NCI-H510A (cell line): ENCODE measurements at regions not wholly inside any gene's neighbourhood (a gene's known extent, or its start where the extent isn't known, plus 50 kb on each side); places are given as distances from the start of the nearest gene placed in this dataset.

Experiments
- DNase-seq: peaks from one replicate; lab custom pipeline; 2025; lab: John Stamatoyannopoulos, UW

DNA sequence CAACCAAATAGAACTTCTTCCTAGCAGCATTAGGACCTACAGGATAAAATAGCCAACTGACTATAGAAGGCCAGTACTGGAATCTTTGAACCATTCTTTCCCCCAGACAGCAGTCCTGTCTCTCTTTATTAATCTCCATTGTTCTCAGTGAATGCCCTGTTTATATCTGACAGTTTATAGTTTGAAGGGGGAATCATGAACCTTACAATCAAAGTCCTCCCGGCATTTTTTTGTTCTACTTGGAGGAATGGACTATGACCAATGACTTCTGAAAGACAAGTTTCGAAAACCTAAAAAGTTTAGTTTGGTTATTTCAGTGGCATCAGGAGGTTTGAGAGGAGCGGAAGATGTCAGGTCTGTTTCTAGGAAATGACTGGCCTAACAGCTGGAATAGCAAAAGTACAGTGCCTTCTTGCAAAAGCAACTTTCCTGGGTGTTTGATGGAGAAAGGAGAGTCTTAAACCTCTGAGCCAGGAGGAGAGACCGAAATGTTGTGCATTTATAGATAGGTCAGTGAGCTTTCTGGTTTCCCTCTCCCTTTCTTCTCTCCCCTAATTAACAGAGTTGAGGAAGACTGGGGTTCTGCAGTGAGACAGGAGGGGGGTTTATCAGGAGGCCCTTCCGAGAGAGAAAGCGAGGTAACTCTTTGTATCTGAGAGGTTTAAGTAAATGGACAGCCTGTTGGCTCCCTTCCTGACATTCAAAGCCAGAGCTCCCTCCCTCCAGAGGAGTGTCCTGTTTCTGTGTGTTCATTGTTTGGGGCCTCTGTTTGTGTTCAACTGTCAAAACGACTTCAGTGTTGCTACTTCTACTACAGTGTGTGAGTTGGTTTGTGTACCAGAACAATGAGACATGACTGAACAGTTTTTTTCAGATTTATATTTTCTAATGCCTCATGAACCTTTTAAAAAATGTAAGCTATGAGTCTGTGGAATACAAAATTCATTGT, 383.0 kb upstream of the RARB start:
- DNase-seq: no peak

DNA sequence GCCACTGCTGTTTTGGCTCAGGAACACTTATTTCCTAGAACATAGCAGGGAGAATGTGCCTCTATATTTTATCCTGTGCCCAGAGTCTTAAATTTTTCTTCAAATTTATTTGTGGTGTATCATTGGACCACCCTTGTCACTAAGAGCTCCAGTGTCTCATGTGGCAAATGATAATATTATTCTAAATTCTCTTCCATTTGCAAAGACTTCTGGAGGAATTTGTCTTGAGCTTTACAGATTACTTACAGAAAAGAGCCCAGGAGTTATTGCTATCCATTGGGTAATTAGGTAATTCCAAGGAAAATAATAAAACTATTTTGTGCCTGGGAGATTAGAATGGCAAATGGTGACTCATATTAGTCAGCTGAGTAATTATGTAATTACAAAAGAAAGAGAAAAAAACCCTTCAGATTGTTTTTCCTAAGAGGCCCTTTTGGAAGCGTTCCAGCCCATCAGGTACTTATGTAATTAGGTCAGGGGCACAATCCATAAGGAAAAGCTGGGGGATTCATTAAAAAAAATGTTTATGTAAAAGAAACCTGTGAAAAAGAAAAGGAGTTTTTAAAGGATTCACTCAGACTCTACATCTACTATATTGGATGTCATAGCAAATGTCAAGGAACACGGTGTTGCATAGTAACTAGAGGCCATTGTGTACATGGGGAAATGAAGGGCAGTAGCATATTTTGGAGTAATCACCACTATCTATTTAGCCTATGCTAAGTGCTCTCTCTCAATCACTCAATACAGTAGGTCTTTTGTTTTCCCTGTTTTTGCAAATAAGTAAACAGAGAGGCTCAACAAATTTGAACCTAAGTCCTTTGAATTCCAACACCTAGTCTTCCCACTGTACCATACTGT, 380.9 kb upstream of the RARB start:
- DNase-seq: no peak

GRCh38 chr3:25049304-25049703, 378.8 kb upstream of the RARB start:
- DNase-seq: no peak

DNA sequence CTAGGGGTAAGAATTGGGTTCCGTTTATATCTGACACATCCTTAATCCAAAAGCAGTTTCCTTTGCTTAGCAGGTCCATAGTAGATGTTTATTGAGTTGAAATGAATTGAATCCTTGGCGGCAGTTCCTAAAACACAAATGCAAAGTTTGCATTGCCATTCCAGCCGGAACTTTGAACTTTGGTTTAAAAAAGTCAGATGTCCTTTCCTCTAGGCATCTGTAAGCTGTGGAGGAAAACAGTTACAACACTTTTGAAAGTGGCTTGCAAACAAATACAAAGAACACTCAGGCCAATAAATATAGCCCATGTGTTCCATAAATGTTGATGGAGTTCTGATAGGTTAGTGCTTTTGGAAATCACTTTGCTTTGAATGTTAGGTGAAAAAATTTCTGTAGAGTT, 374.7 kb upstream of the RARB start:
- no peak for DNase-seq

DNA sequence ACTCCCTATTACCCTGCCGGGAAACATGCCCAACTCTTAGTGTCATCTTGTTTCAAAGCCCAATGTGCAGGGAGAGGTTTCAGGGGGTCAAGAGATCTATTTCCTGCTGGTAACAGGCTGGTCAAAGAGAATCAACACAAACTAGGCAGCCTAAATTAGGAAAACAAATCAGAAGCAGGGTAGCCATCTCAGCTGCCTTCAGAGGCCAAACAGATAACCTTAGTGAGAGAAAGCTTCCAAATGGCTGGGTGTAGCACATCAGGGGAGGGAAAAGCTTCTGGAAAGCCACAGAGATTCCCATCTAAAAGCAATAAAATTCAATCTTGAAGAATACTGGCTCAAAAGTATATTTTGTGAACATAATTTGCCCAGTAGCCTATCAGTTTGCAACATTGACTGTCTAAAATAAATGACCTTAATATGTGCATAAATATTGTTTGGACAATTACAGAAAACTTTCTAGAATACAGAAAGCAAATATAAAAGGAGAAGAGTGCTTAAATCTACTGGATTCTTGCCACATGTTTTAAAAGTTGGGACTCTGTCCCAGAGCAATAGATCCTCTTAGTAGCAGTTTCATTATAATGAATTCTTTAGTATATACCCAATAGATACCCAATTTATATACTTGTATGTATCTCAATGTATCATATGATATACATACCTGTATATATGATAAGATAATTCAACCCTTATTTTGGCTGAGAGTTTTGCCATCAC, 371.9 kb upstream of the RARB start:
- DNase-seq: no peak

DNA sequence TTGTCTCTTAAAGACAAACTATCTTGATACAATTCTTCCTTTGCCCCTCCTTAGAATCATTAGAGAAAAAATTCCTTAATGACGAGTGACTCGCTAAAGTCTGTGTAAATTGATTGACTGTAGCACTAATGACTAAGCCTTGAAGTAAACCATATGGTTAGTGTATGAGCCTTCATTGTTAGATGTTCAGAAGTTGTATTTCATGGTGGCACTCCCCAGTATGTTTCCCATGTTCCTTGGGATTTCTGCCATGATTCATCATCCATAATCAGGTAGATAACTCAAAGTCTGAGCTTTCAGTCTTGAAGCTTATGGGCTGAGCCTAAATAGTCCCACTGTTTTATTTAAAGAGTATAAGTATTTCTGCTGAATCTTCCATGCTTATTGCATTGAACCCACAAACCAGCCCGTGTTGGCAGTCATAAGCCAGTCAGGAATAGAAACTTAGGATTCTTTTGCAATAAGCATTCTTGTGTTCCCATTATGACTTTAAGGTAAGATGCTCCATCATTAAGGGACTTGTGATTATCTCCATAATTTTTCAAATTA, 371.2 kb upstream of the RARB start:
- DNase-seq: no peak

DNA sequence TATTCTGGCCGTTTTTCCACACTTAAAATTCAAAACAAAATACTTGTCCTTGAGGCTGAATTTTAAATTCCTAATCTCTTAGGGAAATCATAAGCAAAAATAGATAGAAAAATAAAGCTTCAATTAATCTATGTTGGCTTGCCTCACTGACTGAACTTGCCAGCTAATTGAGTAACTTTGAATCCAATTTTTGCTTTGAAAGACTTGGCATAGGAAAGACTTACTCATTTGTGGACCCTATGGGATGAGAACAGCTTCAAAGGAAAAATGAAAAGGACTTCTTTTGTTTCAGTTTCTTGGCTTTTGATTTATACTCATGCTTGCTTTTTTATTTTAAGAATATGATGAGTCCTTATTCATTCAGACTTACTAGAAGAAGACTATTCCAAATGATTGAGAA, 370.7 kb upstream of the RARB start:
- no peak for DNase-seq

DNA sequence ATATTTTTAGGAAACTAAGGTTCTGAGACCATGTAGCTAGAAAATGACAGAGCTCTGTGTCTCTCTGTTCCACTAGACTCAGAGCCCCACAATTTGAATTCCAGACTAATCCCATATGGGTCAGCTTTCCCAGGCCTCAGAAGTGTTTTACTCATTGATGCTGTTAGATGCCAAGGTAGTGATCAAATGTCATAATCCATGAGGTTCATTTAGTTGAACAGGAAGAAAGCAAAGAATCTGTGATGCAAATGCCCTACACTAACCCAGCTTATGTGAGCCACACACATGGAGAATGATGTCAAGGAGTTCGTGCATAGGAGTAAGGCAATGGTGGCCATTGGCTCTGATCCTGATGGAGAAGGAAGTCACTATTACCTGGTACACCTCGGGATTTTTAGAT, 363.4 kb upstream of the RARB start:
- DNase-seq: no peak

DNA sequence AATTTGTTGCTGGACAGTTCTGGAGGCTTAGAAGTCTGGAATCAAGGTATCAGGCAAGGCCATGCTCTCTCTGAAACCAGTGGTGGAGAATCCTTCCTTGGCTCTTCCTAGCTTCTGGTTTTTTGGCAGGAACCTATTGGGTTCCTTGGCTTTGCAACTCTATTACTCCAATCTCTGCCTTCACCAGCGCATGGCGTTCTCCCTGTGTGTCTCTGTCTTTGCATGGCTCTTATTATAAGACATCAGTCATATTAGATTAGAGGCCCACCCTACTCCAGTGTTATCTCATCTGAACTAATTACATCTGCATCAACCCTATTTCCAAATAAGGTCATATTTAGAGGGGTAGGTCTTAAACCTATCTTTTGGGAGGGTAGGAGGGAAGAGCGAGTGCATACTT, 358.1 kb upstream of the RARB start:
- DNase-seq: no peak

DNA sequence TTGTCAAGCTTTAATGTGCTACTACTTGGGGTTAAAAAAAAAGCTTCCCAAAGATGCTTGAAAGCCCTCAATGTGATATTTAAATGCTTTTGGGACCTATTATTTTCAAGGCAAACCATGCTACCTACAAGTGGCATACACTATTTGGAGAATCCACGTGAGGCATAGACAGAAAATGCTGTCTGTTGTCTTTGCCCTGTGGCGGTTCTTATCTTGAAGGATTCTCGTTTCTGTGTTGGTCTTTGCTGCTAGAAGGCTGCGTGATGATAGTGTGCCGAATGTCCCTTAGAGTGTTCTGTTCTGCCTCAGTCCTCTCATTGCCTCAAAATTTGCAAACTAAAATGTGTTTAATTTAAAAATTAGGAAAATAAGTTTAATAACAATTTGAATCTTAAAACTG, 356.2 kb upstream of the RARB start:
- DNase-seq: no peak

GRCh38 chr3:25073423-25073822, 354.6 kb upstream of the RARB start:
- DNase-seq: no peak

DNA sequence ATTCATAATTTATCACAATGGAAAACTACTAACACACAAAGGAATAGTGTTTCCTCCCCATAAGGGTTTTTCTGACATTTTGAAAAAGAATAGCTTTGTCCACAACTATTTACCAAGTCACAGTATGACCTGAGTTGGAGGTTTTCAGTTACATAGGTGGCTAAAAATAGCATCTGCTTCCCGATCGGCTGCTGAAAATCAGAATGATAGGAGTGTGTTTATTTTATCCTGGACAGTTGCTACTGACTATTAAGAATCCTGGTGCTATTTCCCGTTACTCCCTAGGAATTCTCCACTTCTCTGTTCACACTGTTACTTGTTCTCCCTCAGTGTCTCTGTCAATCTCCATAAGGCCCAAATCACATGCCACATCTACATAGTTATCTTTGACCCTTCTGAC, 353.9 kb upstream of the RARB start:
- no peak for DNase-seq

- no peak for DNase-seq
These were observed 347.6 kb upstream of the RARB start for GRCh38 chr3:25080461-25080860.

DNA sequence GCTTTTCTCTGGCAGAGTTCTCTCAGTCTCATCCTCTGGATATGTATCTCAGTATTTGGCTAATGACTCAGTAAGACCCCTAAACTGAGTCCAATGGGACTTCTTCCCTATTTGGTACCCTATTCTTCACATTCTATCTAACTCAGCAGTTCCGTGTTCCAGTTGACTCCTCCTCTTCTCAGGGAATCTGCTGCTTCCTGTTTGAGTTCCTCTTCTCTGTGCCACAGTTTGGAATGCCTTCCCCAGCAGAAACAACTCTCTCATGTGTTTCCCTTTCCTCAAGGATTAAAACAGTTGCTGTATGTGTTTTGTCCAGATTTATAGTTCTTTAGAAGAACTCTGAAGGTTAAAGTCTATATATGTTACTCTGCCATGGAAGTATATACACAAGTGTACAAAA, 344.0 kb upstream of the RARB start:
- no peak for DNase-seq

DNA sequence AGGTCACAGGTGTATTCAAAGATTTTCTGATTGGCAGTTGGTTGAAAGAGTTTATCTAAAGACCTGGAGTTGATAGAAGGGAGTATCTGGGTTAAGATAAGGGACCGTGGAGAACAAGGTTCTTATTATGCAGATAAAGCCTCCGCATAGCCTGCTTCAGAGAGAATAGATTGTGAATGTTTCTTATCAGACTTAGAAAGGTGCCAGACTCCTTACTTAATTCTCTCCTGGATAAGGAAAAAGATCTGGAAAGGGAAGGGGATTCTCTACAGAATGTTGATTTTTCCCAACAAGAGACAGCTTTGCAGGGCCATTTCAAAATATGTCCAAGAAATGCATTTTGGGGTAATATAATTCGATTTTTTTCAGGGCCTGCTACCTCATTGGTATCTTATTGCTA, 341.3 kb upstream of the RARB start:
- no peak for DNase-seq

GRCh38 chr3:25088284-25088683, 339.8 kb upstream of the RARB start:
- DNase-seq: no peak

DNA sequence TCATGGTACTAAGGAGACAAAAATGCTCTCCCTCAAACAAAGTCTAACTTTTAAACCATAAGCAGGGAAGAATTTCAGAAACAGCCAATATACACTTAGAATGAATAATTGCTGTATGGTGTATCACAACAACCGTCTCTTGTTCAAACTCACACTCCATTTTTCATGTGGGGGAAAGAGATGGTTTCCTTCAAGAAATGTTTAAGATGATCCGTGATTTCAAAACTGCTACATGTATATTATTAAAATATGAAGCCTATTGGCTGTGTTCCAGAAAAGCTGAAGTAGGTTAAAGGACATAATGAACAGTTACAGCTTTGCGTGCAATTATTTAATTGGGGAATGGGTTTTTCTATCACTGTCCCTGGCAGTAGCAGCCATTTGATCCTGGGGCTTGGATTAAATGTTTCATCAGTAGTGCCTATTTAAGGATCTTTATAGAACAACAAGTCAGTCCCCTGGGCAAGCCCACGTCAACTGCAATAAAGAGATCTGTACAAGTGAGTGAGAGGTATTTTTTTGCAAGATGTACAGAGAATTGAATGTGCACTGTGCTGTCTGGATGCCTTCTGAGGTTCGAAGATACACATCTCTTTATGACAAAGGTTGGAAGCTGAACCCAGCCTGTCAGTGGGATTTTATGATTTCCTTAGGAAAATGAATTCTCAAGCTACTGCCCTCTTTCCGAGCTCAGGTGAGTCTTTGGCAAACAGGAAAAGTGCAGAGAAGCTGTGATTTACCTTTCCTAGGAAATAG, 337.2 kb upstream of the RARB start:
- no peak for DNase-seq

DNA sequence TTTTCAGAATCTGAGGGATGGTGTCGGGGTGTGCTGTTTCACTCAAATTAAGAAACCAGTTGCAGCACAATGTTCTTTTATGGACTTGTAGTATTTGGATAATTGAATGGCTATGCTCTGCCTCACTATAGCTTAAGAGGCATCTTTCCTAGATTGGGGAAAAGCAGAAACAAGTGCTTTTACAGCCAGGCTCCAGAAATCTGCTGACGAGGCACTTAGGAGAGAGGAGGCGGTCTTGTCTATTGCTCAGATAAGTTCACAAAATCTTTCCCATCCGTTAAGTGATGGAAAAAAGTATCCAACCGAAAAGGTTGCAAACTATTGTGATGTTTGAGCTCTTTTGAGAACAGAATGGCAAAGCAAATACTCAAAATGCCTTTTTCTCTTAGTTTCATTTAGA, 336.1 kb upstream of the RARB start:
- DNase-seq: no peak

DNA sequence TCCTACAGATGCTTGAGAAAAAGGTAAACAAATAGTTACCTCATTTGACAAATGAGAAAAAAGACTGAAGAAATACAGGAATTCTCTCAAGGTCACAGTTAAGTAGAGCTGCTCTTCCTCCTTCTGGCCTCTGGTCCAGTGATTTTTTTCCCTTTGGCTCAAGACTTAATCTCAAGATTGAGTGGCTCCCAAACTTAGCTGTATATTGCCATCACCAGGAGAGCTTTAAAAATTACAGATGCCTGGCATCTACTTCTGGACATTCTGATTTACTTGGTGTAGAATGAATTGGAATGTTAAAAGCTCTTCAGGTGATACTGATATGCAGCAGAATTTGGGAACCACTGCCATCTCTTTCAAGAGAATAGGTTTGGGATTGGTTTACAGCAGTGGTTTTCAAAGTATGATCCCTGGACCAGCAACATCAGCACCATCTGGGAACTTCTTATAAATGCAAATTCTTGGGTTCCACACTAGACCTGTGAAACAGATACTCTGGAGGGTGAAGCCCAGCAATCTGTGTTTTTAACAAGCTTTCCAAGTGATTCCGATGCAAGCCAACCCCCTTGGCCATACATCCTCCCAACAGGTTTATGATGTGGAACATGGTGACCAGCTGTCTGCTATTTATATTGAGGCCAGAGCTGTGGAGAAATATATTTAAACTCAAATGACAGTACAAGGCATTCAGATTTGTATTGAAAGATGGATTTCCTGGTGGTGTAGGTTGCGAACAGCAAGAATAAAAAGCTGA, 333.0 kb upstream of the RARB start:
- DNase-seq: no peak

- DNase-seq: no peak
These were observed 331.5 kb upstream of the RARB start for GRCh38 chr3:25096536-25096935.

GRCh38 chr3:25097023-25097422, 331.0 kb upstream of the RARB start:
- no peak for DNase-seq
